GM19035 (cell line): ENCODE measurements at regions not wholly inside any gene's neighbourhood (a gene's known extent, or its start where the extent isn't known, plus 50 kb on each side); places are given as distances from the start of the nearest gene placed in this dataset.

ENCODE experiments used
- ATAC-seq: cut with Tn5 transposase; IDR thresholded peaks from one replicate; pipeline ENCODE4 v1.9.1; 2021; ENCODE audit not compliant: unreplicated experiment

GRCh38 chr20:40244286-40244685 is 444.8 kb downstream of the MAFB start:
- no peak for ATAC-seq

- ATAC-seq, result no peak
Observed at GRCh38 chr20:40241596-40242343, 447.3 kb downstream of the MAFB start.

GRCh38 chr20:40238511-40238910 is 450.5 kb downstream of the MAFB start:
- no peak for ATAC-seq

- no peak for ATAC-seq
Observed at GRCh38 chr20:40234593-40234992, 454.4 kb downstream of the MAFB start.

GRCh38 chr20:40233406-40233805 is 455.6 kb downstream of the MAFB start:
- ATAC-seq, result no peak

GRCh38 chr20:40232756-40233155 is 456.3 kb downstream of the MAFB start:
- ATAC-seq, result no peak

- ATAC-seq, result no peak
Observed at GRCh38 chr20:40232273-40232672, 456.8 kb downstream of the MAFB start.

- ATAC-seq, result no peak
Observed at GRCh38 chr20:40230486-40230885, 458.6 kb downstream of the MAFB start.

GRCh38 chr20:40225596-40225995 is 463.4 kb downstream of the MAFB start:
- ATAC-seq, result no peak

GRCh38 chr20:40223810-40224209 is 465.2 kb downstream of the MAFB start:
- no peak for ATAC-seq

GRCh38 chr20:40218971-40219370 is 470.1 kb downstream of the MAFB start:
- no peak for ATAC-seq

- ATAC-seq, result no peak
Observed at GRCh38 chr20:40218316-40218969, 470.6 kb downstream of the MAFB start.

- ATAC-seq, result no peak
Observed at GRCh38 chr20:40207655-40208054, 481.4 kb downstream of the MAFB start.

- no peak for ATAC-seq
Observed at GRCh38 chr20:40205971-40206370, 483.1 kb downstream of the MAFB start.

- ATAC-seq, result no peak
Observed at GRCh38 chr20:40203032-40203431, 486.0 kb downstream of the MAFB start.

GRCh38 chr20:40197691-40198090 is 491.3 kb downstream of the MAFB start:
- ATAC-seq, result no peak

GRCh38 chr20:40196846-40197436 is 492.1 kb downstream of the MAFB start:
- no peak for ATAC-seq

GRCh38 chr20:40195742-40196141 is 493.3 kb downstream of the MAFB start:
- ATAC-seq, result no peak

- no peak for ATAC-seq
Observed at GRCh38 chr20:40192529-40192928, 496.5 kb downstream of the MAFB start.

- no peak for ATAC-seq
Observed at GRCh38 chr20:40192081-40192480, 497.0 kb downstream of the MAFB start.

- no peak for ATAC-seq
Observed at GRCh38 chr20:40191573-40191972, 497.5 kb downstream of the MAFB start.

GRCh38 chr20:40189621-40190020 is 499.4 kb downstream of the MAFB start:
- ATAC-seq, result no peak
